ENCODE measurements at regions not wholly inside any gene's neighbourhood (a gene's known extent, or its start where the extent isn't known, plus 50 kb on each side); places are given as distances from the start of the nearest gene placed in this dataset.

DNA sequence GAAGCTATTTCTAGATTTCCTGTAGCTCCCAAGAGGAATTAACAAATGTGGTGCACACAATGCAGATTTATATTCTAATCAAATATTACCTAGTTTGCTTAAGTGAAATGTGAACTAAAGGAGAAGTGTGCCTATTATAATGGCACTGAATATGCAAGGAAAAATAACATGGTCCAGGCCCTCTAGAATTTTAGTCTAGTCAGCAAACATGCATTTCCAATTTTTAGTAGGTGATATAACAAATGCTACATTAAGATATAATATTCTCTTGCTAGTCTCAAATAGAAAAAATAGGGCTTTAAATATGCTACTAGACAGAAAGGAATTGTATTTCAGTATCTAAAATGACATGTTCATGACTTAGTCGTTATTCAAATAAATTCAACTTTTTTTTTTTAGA, 689.5 kb downstream of the TMEM182 start:
- Histone ChIP-seq H3K36me3 (ENCODE audit: control insufficient read depth in 2 of 2, extremely low read depth in 1 of 2, insufficient read depth in 2 of 2, low read length in 2 of 2) (no peaks in the 10 kb centered on the region), H3K27me3 (ENCODE audit: control insufficient read depth in 2 of 2, insufficient read depth in 2 of 2, low read length in 2 of 2) (no peaks in the 10 kb centered on the region), H3K4me2 (ENCODE audit: insufficient read depth, low read length) (no peak overlapping the region), H3K4me3 (replicated peaks in 1 of 3; ENCODE audit: insufficient read depth in 1 of 3, low read depth in 1 of 3, low read length in 3 of 3) (no peak overlapping the region), H4K20me1 (replicated peaks; ENCODE audit: control insufficient read depth, extremely low read depth, insufficient read depth, low read length) (no peaks in the 10 kb centered on the region), H3K9me3 (replicated peaks; ENCODE audit: control insufficient read depth, insufficient read depth, low read length) (peaks cover 6% of the 10 kb centered on the region), H3K4me1 (ENCODE audit: control insufficient read depth, extremely low read depth, insufficient read depth, low read length) (no peaks in the 10 kb centered on the region), H3K79me2 (ENCODE audit: control insufficient read depth, insufficient read depth, low read length) (no peaks in the 10 kb centered on the region), H2AFZ (ENCODE audit: low read depth, low read length) (no peak overlapping the region), H3K27ac (ENCODE audit: insufficient read depth, low read depth, low read length) (no peak overlapping the region), H3K9ac (replicated peaks; ENCODE audit: extremely low read depth, insufficient read depth, low read length) (no peak overlapping the region), H3K9me1 (replicated peaks; ENCODE audit: control insufficient read depth, extremely low read depth, insufficient read depth, low read length) (no peaks in the 10 kb centered on the region)
- no peak for TF ChIP-seq POLR2A (IDR thresholded peaks at IDR 0.05; ENCODE audit: low read depth, low read length)
- no peak for TF ChIP-seq FOS (IDR thresholded peaks at IDR 0.05; ENCODE audit: borderline replicate concordance, insufficient read depth, low read length)
- TF ChIP-seq JUN (IDR thresholded peaks at IDR 0.05; ENCODE audit: borderline replicate concordance, insufficient read depth, insufficient read length, low read depth) = no peak
- TF ChIP-seq, protein P1, sequence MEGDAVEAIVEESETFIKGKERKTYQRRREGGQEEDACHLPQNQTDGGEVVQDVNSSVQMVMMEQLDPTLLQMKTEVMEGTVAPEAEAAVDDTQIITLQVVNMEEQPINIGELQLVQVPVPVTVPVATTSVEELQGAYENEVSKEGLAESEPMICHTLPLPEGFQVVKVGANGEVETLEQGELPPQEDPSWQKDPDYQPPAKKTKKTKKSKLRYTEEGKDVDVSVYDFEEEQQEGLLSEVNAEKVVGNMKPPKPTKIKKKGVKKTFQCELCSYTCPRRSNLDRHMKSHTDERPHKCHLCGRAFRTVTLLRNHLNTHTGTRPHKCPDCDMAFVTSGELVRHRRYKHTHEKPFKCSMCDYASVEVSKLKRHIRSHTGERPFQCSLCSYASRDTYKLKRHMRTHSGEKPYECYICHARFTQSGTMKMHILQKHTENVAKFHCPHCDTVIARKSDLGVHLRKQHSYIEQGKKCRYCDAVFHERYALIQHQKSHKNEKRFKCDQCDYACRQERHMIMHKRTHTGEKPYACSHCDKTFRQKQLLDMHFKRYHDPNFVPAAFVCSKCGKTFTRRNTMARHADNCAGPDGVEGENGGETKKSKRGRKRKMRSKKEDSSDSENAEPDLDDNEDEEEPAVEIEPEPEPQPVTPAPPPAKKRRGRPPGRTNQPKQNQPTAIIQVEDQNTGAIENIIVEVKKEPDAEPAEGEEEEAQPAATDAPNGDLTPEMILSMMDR (IDR thresholded peaks at IDR 0.05; ENCODE audit: extremely low read depth in 1 of 2, insufficient read depth in 1 of 2, low read depth in 1 of 2, low read length in 2 of 2) = no peak
- no peak for TF ChIP-seq MYC (IDR thresholded peaks at IDR 0.05; ENCODE audit: low read depth, low read length)
- BruUV-seq (replicated peaks) = no TSS peak
- CTCF ChIA-PET = no interaction called here
- POLR2A ChIA-PET = no interaction called here
- FAIRE-seq = no peak
- dilution Hi-C loops (cut with MboI; ENCODE audit: extremely low pct_ligation_motif_present, low sequenced_read_pairs) = no loop called here
- intact Hi-C loops (cut with micrococcal nuclease) = no loop called here
- no peak for DNase-seq (ENCODE audit: low read depth, low spot score)

DNA sequence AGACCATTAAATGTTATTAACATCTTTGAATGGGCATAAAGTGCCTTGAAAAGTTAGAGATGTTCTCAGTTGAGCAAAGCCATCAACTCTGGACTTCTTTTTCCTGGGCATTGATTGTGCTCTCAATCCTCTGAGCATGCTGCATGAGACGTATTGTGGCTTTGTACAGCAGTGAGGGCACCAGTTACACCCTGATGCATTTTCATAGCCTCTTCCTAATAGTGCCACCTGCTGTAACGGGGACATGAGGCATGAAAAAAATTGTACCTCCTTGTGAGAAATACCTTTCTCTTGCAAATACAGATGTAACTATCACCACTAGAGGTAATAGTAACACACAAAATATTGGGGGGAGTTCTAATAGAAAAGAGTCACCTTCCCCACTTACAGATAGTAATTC, 697.5 kb downstream of the TMEM182 start:
- intact Hi-C loops (cut with micrococcal nuclease) (no loop called here), dilution Hi-C loops (cut with MboI; ENCODE audit: extremely low pct_ligation_motif_present, low sequenced_read_pairs) (no loop called here)
- no TSS peak for BruUV-seq (replicated peaks)
- H3K4me3 ChIP-seq (replicated peaks in 1 of 3; ENCODE audit: insufficient read depth in 1 of 3, low read depth in 1 of 3, low read length in 3 of 3) = no peak overlapping the region
- H3K27me3 ChIP-seq (ENCODE audit: control insufficient read depth in 2 of 2, insufficient read depth in 2 of 2, low read length in 2 of 2) = no peaks in the 10 kb centered on the region
- H3K9me1 ChIP-seq (replicated peaks; ENCODE audit: control insufficient read depth, extremely low read depth, insufficient read depth, low read length) = no peaks in the 10 kb centered on the region
- no peak overlapping the region for H3K9ac ChIP-seq (replicated peaks; ENCODE audit: extremely low read depth, insufficient read depth, low read length)
- H3K36me3 ChIP-seq (ENCODE audit: control insufficient read depth in 2 of 2, extremely low read depth in 1 of 2, insufficient read depth in 2 of 2, low read length in 2 of 2) = no peaks in the 10 kb centered on the region
- no peak overlapping the region for H3K27ac ChIP-seq (ENCODE audit: insufficient read depth, low read depth, low read length)
- no peaks in the 10 kb centered on the region for H3K79me2 ChIP-seq (ENCODE audit: control insufficient read depth, insufficient read depth, low read length)
- TF ChIP-seq JUN (IDR thresholded peaks at IDR 0.05; ENCODE audit: borderline replicate concordance, insufficient read depth, insufficient read length, low read depth) = no peak
- TF ChIP-seq, protein P2, sequence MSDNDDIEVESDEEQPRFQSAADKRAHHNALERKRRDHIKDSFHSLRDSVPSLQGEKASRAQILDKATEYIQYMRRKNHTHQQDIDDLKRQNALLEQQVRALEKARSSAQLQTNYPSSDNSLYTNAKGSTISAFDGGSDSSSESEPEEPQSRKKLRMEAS (IDR thresholded peaks at IDR 0.05; ENCODE audit: insufficient read depth, insufficient read length) = no peak
- no peaks in the 10 kb centered on the region for H4K20me1 ChIP-seq (replicated peaks; ENCODE audit: control insufficient read depth, extremely low read depth, insufficient read depth, low read length)
- DNase-seq (ENCODE audit: low read depth, low spot score) (no peak), FAIRE-seq (no peak)
- no peaks in the 10 kb centered on the region for H3K4me1 ChIP-seq (ENCODE audit: control insufficient read depth, extremely low read depth, insufficient read depth, low read length)
- peaks cover 6% of the 10 kb centered on the region for H3K9me3 ChIP-seq (replicated peaks; ENCODE audit: control insufficient read depth, insufficient read depth, low read length)
- no peak overlapping the region for H2AFZ ChIP-seq (ENCODE audit: low read depth, low read length)
- POLR2A ChIA-PET = no interaction called here
- no peak overlapping the region for H3K4me2 ChIP-seq (ENCODE audit: insufficient read depth, low read length)
- CTCF ChIA-PET = no interaction called here

Data from endothelial cell of umbilical vein (primary cell).